Endodermal cell (in vitro differentiated cells): ENCODE measurements at regions not wholly inside any gene's neighbourhood (a gene's known extent, or its start where the extent isn't known, plus 50 kb on each side); places are given as distances from the start of the nearest gene placed in this dataset.

Experiments used
- DNase-seq: peaks from one replicate; pipeline ENCODE4 v3.0.0-alpha.2; 2017
- H3K27ac ChIP-seq: 2 replicates; pipeline ENCODE4 v1.5.1; 2013; ENCODE audit warnings: mild to moderate bottlenecking, low read depth, low read length, moderate library complexity
- H3K27me3 ChIP-seq: 2 replicates; pipeline ENCODE4 v1.6.1; 2013; ENCODE audit warnings: mild to moderate bottlenecking, low read length, moderate library complexity; ENCODE audit not compliant: insufficient read depth, control insufficient read depth, poor library complexity, severe bottlenecking
- H3K36me3 ChIP-seq: 2 replicates; pipeline ENCODE4 v1.7.0; 2013; ENCODE audit warnings: mild to moderate bottlenecking, low read length, moderate library complexity; ENCODE audit not compliant: control insufficient read depth, insufficient read depth
- H3K4me1 ChIP-seq: one replicate; pipeline ENCODE4 v1.7.0; 2013; ENCODE audit warnings: low read length; ENCODE audit not compliant: control insufficient read depth, insufficient read depth
- H3K4me3 ChIP-seq: 2 replicates; pipeline ENCODE4 v1.5.1; 2013; ENCODE audit warnings: mild to moderate bottlenecking, low read length, moderate library complexity
- H3K9ac ChIP-seq: 2 replicates; pipeline ENCODE4 v1.6.1; 2013; ENCODE audit warnings: mild to moderate bottlenecking, low read length, moderate library complexity; ENCODE audit not compliant: poor library complexity, severe bottlenecking; ENCODE audit errors: extremely low read depth
- H3K9me3 ChIP-seq: 2 replicates; pipeline ENCODE4 v1.6.1; 2013; ENCODE audit warnings: mild to moderate bottlenecking, low read length, moderate library complexity; ENCODE audit not compliant: control insufficient read depth
- H3K27ac Mint-ChIP-seq: 2 replicates; pipeline ENCODE4 v1.8.0; 2020; ENCODE audit warnings: mixed read lengths
- H3K27me3 Mint-ChIP-seq: 2 replicates; pipeline ENCODE4 v1.8.0; 2021; ENCODE audit warnings: mild to moderate bottlenecking, mixed read lengths; ENCODE audit not compliant: insufficient read depth
- H3K36me3 Mint-ChIP-seq: 2 replicates; pipeline ENCODE4 v1.8.0; 2020; ENCODE audit warnings: low read depth, mixed read lengths
- H3K4me1 Mint-ChIP-seq: 2 replicates; pipeline ENCODE4 v1.8.0; 2020; ENCODE audit warnings: mixed read lengths
- H3K4me3 Mint-ChIP-seq: 2 replicates; pipeline ENCODE4 v1.8.0; 2020; ENCODE audit warnings: mild to moderate bottlenecking, moderate library complexity, mixed read lengths
- H3K9me3 Mint-ChIP-seq: 2 replicates; pipeline ENCODE4 v1.8.0; 2020; ENCODE audit warnings: mild to moderate bottlenecking, mixed read lengths
- WGBS, 2 experiments: methylation state at CpG; one replicate each; pipeline versions ENCODE4 v1.1.5 to v1.1.7; 2013; ENCODE audit warnings: missing lambda C conversion rate in 2 of 2, mixed read lengths in 1 of 2; ENCODE audit not compliant: insufficient coverage in 1 of 2, insufficient read length in 1 of 2; 5-methylcytosine and 5-hydroxymethylcytosine counted together
- TF ChIP-seq, protein P1 (sequence below): fragments of 200-600 bp; sonication (generic); conservative IDR thresholded peaks from 2 replicates; pipeline ENCODE4 v1.5.0; 2021; ENCODE audit warnings: antibody characterized with exemption, mild to moderate bottlenecking

GRCh38 chr1:65486613-65487012, 66.1 kb downstream of the LEPR start:
- no peak for DNase-seq
- Histone ChIP-seq H3K27ac (no peak overlapping the region), H3K36me3 (no peaks in the 10 kb centered on the region), H3K9ac (no peak overlapping the region), H3K4me1 (no peaks in the 10 kb centered on the region), H3K27me3 (no peaks in the 10 kb centered on the region), H3K9me3 (no peaks in the 10 kb centered on the region), H3K4me3 (no peak overlapping the region)
- Mint-ChIP-seq H3K4me1 (no peaks in the 10 kb centered on the region), H3K9me3 (no peaks in the 10 kb centered on the region), H3K27ac (no peak overlapping the region), H3K4me3 (no peak overlapping the region), H3K27me3 (no peaks in the 10 kb centered on the region), H3K36me3 (no peaks in the 10 kb centered on the region)
- 93 to 100% methylated on average over 1 to 3 of the region's 3 CpGs for WGBS, 2 experiments
- TF ChIP-seq, protein P1, sequence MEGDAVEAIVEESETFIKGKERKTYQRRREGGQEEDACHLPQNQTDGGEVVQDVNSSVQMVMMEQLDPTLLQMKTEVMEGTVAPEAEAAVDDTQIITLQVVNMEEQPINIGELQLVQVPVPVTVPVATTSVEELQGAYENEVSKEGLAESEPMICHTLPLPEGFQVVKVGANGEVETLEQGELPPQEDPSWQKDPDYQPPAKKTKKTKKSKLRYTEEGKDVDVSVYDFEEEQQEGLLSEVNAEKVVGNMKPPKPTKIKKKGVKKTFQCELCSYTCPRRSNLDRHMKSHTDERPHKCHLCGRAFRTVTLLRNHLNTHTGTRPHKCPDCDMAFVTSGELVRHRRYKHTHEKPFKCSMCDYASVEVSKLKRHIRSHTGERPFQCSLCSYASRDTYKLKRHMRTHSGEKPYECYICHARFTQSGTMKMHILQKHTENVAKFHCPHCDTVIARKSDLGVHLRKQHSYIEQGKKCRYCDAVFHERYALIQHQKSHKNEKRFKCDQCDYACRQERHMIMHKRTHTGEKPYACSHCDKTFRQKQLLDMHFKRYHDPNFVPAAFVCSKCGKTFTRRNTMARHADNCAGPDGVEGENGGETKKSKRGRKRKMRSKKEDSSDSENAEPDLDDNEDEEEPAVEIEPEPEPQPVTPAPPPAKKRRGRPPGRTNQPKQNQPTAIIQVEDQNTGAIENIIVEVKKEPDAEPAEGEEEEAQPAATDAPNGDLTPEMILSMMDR = no peak

GRCh38 chr1:65489481-65489880, 69.0 kb downstream of the LEPR start:
- Histone ChIP-seq H3K9me3 (no peaks in the 10 kb centered on the region), H3K27me3 (no peaks in the 10 kb centered on the region), H3K27ac (no peak overlapping the region), H3K36me3 (no peaks in the 10 kb centered on the region), H3K9ac (no peak overlapping the region), H3K4me1 (no peaks in the 10 kb centered on the region), H3K4me3 (no peak overlapping the region)
- Mint-ChIP-seq H3K4me3 (no peak overlapping the region), H3K27ac (no peak overlapping the region), H3K9me3 (no peaks in the 10 kb centered on the region), H3K36me3 (no peaks in the 10 kb centered on the region), H3K27me3 (no peaks in the 10 kb centered on the region), H3K4me1 (no peaks in the 10 kb centered on the region)
- DNase-seq = no peak
- TF ChIP-seq, protein P1 = no peak

- H3K9me3 ChIP-seq = no peaks in the 10 kb centered on the region
- no peak overlapping the region for H3K27ac ChIP-seq
- Mint-ChIP-seq H3K4me1 (no peaks in the 10 kb centered on the region), H3K4me3 (no peak overlapping the region), H3K27me3 (no peaks in the 10 kb centered on the region), H3K36me3 (no peaks in the 10 kb centered on the region), H3K27ac (no peak overlapping the region), H3K9me3 (no peaks in the 10 kb centered on the region)
- H3K27me3 ChIP-seq = no peaks in the 10 kb centered on the region
- H3K36me3 ChIP-seq = no peaks in the 10 kb centered on the region
- TF ChIP-seq, protein P1 = no peak
- no peaks in the 10 kb centered on the region for H3K4me1 ChIP-seq
- H3K4me3 ChIP-seq = no peak overlapping the region
- 90 to 100% methylated on average over 3 to 6 of the region's 6 CpGs for WGBS, 2 experiments
- no peak for DNase-seq
- no peak overlapping the region for H3K9ac ChIP-seq
Measured at GRCh38 chr1:65490231-65491009, 70.0 kb downstream of the LEPR start.
